ENCODE measurements at regions not wholly inside any gene's neighbourhood (a gene's known extent, or its start where the extent isn't known, plus 50 kb on each side); places are given as distances from the start of the nearest gene placed in this dataset.
A peak's percentile ranks its signal among the peaks of the same experiment; 100 is the strongest.
"Not testable (repeated sequence)": the region's sequence is repeated elsewhere in the genome, so short reads cannot be mapped to it uniquely, and the experiment has no call there.

DNA sequence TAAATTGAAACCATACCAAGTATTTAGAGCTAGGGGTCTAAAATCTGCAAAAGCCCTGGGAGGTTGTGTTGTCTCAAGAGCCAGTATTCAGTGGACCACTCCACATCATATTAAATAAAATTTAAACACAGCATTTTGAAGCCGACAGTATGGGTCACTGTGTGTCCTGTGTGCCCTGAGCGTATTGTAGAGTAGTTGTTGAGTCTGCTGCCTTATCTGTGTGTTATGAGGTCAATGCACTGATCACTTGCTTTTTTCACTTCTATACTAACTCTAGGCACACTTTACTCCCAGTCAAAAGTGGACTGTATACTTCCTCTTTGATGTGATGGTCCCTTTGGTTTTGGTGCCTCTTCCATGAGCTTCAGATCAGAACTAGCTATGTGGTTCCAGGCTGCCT, 81.9 kb downstream of the PPIAL4C start:
- H3K4me3 ChIP-seq; DNase-seq; H3K9me3 ChIP-seq; H3K4me1 ChIP-seq; H3K27ac ChIP-seq; H3K27me3 ChIP-seq; intact Hi-C loops (cut with DNase I): not testable (repeated sequence)
- peaks cover 0 to 10% (median 1%) of the 10 kb centered on the region in 4 donors for H3K36me3 ChIP-seq
- 90 to 94% methylated on average over 2 of the region's 2 CpGs for WGBS, 2 donors

DNA sequence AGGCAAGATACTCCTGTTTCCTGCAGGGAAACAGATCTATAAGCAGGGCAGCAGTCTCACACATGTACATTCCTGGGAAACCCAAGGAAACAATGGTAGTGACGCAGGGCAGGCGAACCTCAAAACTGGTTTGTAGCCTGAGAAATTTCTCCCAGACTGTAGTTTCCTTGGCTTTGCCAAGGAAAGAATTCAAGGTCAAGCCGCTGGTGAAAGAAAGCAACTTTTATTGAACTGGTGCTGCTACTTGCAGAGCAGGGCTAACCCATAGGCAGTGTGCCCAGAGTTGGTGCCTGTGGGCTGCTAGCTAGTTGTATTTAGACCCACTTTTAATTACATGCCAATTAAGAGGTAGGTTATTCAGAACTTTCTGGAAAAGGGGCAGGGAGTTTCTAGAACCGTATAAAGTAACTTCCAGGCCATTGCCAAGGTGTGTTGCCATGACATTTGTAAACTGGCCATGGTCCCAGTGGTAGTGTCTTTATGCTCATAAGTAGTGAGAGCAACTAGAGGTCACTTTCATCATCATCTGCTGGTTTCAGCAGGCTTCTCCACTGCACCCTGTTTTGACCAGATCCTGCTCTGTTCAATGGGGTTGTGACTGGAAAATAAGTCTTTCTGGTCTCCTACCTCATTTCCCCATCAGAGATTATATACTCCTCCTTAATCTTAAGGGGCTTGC, 89.7 kb downstream of the PPIAL4C start:
- intact Hi-C loops (cut with DNase I); H3K27me3 ChIP-seq; H3K27ac ChIP-seq; H3K4me3 ChIP-seq; DNase-seq; H3K36me3 ChIP-seq; H3K4me1 ChIP-seq; H3K9me3 ChIP-seq: not testable (repeated sequence)
- 88 to 89% methylated on average over 4 of the region's 4 CpGs for WGBS, 2 donors

DNA sequence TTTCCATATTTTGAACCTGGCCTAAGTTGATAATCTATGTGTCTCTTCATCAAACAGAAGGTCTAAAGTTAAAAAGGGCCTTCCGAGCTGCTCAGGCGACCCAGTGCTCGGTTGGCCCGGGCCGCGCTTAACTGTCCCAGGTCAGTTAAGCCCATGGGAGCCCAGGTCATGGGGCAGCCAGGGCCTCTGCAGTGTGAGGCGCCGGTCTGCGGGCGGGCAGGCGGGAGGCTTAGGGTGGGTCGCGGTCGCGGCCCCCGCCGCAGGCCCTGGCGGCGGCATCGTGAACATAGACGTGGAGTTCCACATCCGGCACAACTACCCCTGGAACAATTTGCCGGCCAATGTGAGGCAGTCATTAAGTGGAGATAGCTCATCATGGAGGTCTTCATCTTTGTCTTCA, 91.3 kb downstream of the PPIAL4C start:
- H3K4me1 ChIP-seq; H3K4me3 ChIP-seq; H3K27ac ChIP-seq; H3K36me3 ChIP-seq; H3K9me3 ChIP-seq; H3K27me3 ChIP-seq; DNase-seq; intact Hi-C loops (cut with DNase I): not testable (repeated sequence)
- WGBS, 2 donors: 97 to 98% methylated on average over 23 of the region's 23 CpGs

DNA sequence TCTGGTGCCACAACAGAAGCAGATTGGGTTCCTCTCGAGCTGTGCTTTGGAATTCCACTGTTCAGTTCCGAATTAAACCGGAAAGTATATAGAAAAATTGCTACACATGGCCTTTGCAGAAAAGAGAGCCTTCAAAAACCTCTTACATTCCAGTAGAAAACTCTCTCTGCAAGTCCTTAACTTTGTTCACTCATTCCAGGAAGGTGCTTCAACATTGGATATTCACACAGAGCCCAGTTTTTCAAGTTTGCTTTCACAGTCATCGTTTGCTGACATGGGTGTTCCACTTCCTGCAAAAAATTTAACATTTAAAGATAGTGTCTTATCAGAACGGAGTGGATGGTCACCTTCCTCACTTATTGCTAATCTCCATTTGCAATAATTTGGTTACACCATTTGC, 93.7 kb downstream of the PPIAL4C start:
- H3K9me3 ChIP-seq; H3K27ac ChIP-seq; DNase-seq; intact Hi-C loops (cut with DNase I); H3K36me3 ChIP-seq; H3K4me1 ChIP-seq; H3K27me3 ChIP-seq; H3K4me3 ChIP-seq: not testable (repeated sequence)
- WGBS, 2 donors: 69 to 81% methylated on average over 5 of the region's 5 CpGs

DNA sequence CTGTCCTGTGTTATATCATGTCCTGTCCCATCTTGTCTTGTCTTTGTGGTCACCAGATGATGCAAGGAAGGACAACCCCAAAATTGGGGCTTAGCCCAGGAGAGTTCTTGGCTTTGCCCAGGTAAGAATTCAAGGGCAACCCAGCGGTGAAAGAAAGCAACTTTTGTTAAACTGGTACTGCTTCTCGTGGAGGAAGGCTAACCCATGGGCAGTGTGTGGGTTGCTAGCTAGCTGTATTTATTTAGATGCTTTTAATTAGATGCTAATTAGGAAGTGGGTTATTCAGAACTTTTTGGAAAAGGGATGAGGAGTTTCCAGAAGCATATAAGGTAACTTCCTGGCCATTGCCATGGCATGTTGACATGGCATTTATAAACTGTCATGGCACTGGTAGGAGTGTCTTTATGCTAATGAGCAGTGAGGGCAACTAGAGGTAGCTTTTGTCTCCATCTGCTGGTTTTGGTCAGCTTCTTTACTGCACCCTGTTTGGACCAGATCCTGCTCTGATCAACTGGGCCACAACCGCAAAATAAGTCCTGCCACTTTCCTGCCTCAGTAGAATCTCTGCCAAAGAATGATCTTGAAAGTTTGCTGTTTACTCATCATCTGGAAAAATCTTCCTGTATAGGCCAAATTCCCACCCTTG, 95.8 kb upstream of the FCGR1A start:
- H3K4me3 ChIP-seq; H3K27me3 ChIP-seq; intact Hi-C loops (cut with DNase I); H3K36me3 ChIP-seq; H3K27ac ChIP-seq; DNase-seq; H3K4me1 ChIP-seq; H3K9me3 ChIP-seq: not testable (repeated sequence)
- WGBS, 2 donors: no CpG with 5 or more reads among the region's 3 CpGs

DNA sequence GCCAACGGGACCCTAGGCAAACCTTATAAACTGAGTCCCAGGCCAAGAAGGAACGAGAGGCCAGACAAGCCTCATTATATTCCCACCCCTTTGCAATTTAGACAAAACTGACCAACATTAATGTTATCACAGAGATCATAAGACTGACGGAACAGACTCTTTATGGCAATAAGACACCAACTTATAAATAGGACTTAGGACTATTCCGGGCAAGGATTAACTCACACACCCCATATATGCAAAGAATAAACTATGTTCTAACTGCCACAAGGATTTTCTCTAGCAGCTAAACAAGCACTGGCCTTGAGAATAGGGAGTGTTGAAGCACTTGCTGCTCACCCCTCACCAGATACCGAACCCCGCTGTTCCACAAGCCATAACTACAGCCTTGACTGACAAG, 91.1 kb upstream of the FCGR1A start:
- H3K27ac ChIP-seq; H3K27me3 ChIP-seq; H3K4me1 ChIP-seq; H3K36me3 ChIP-seq; DNase-seq; H3K9me3 ChIP-seq; intact Hi-C loops (cut with DNase I); H3K4me3 ChIP-seq: not testable (repeated sequence)
- 26 to 70% methylated on average over 4 of the region's 6 CpGs for WGBS, 2 donors

DNA sequence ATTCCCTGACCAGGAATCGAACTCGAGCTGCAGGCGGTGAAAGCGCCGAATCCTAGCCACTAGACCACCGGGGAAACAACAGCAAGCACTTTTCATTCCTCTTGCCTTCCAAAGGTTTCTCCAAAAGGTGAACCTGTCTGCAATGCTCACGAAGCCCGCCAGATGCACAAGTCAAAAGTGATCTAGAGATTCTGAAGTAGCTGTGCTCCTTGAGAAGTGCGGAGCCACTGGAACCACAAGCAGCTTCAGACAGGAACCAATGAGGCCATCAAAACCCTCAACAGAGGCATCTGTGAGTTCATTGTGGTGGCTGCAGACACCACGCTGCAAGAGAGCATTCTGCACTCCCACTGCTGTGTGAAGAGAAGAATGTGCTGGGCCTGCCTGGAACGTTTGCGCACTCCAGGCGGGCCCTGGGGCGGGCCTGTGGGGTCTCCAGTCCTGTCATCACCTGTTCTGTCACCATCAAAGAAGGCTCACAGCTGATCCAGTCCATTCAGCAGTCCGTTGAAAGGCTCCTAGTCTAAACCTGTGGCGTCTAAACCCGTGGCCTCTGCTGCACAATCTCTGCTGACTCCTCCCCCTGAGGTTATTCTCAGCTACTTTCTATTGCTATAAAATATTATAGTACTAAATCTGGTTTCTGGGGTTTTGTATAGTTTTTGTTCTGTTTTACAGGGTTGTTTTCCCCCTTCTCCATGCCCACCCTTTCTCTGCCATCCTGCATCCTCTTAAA, 89.5 kb upstream of the FCGR1A start:
- 85 to 89% methylated on average over 14 of the region's 17 CpGs for WGBS, 2 donors
- DNase-seq; H3K27me3 ChIP-seq; H3K36me3 ChIP-seq; intact Hi-C loops (cut with DNase I); H3K9me3 ChIP-seq; H3K4me3 ChIP-seq; H3K27ac ChIP-seq; H3K4me1 ChIP-seq: not testable (repeated sequence)

DNA sequence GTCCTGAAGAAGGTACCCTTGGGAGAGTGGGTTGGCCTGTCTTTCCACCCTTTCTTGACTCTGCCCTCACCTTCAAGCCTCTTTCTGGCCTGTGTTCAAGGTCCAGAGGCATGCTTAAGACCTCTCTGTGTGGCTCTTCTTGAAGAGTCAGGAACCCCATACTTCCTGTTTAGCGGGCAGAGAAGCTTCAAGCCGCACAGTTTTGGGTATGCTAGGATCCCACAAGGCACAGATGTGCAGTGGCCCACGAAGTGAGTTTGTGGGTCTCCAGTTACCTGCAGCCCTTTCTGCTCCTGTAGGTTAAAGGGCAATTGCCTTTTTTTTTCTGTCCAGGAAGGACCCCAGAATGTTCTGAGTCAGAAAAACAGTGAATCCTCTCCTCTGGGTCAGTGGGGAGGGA, 87.4 kb upstream of the FCGR1A start:
- not testable (repeated sequence) for H3K9me3 ChIP-seq

DNA sequence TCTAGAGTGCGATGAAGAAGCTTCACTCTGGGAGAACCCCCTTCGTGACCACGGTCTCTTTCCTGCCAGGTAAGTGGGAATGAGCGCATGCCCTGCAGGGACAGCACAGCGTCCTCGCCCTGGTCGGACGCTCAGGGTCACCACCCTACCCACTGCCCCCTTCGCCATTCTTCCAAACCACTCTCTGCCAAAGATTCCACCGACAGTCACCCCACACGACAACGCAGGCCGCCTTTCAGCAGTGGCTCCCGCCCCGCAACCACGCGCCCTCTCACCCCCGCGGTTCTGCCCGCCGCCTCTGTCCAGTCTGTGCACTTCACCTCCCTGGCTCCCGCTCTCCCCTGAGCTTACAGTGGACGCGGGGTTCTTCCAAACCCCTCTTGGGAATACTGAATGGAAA, 82.3 kb upstream of the FCGR1A start:
- H3K9me3 ChIP-seq; H3K27me3 ChIP-seq; H3K4me1 ChIP-seq; intact Hi-C loops (cut with DNase I); H3K4me3 ChIP-seq; H3K27ac ChIP-seq; DNase-seq; H3K36me3 ChIP-seq: not testable (repeated sequence)
- WGBS, 2 donors: 7 to 15% methylated on average over 18 of the region's 24 CpGs

More for the DNA sequence above, 87.4 kb upstream of the FCGR1A start:
- H3K4me1 ChIP-seq; H3K36me3 ChIP-seq; intact Hi-C loops (cut with DNase I); H3K27ac ChIP-seq; DNase-seq; H3K4me3 ChIP-seq; H3K27me3 ChIP-seq: not testable (repeated sequence)
- WGBS, 2 donors: 47 to 94% methylated on average over 3 of the region's 3 CpGs

DNA sequence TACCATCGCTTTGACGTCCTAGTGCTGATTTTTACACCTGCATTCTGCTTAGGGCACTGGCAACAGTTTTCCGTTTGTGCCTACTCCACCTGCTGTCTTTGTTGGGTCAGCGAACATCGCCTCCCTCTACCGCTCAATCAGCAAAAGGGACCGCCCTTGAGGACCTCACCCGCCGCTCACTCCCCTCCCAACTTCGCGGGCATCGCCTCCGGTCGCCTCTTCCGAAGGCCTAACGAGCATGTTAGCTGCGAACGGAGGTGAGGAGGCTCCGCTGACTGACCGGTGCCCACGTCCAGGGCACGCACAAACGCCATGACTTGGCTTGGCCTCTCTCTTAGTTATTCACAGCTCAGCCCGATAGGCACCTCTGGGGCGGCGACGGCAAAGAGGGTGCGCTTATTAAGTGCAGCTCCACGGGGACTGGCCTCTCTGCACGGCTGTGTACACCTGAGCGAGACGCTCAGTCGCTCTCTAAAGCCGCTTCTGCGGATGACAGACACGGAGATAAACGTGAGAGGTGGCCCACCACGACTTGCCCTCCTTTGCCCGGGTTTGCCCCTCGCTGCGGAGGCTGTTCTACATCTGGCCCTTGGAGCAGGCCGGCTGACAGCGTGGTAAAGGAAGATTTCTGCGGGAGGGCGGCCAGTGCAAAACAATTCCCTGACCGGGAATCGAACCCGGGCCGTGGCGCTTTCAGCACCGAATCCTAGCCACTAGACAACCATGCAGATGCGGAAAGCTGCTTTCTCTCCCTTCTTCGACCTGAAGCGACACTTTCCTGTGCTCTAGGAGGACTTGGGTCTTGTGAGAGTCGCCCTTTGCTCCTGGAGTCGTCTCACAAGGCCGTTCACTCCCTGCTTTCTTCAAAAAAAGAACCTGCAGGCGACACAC, 81.6 kb upstream of the FCGR1A start:
- DNase-seq; H3K4me1 ChIP-seq; H3K9me3 ChIP-seq; H3K27ac ChIP-seq; H3K27me3 ChIP-seq; intact Hi-C loops (cut with DNase I); H3K4me3 ChIP-seq; H3K36me3 ChIP-seq: not testable (repeated sequence)
- WGBS, 2 donors: no CpG with 5 or more reads among the region's 58 CpGs

DNA sequence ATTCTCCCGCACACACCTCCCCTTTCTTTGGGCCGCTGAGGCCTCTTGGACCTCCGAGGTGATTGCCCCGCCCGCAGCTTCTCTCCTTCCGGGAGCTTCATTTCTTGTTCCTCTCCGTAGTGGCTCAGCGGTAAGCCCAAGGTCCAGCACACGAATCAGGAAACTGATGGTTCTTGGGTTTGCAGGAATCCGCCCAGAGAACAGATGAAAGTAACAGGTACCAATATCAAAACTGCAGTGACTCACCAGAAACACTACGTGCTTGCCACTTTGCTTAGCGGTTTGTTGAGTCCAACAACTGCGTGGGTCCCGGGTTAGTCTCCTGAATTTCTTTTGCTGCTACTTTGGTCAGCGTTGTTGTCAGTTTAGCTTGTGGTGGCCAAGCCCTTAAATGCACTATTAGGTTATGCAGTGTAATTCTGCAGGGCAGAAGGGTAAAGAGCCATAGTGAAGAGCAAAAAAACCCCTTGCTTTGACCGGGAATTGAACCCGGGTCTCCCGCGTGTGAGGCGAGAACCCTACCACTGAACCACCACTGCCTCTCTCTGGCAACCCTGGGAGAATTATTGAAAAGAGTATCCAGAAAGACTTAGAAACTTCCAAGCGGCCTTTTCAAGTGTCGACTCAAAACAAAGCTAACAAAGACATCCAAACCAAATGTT, 74.2 kb upstream of the FCGR1A start:
- DNase-seq; intact Hi-C loops (cut with DNase I); H3K4me1 ChIP-seq; H3K27me3 ChIP-seq; H3K36me3 ChIP-seq; H3K9me3 ChIP-seq: not testable (repeated sequence)
- Histone ChIP-seq H3K4me3 (peak overlapping the region in 1 of 4 donors; percentile 27), H3K27ac (peak overlapping the region in 2 of 4 donors; percentile 47 to 61)
- WGBS, 2 donors: 4 to 14% methylated on average over 12 of the region's 22 CpGs

DNA sequence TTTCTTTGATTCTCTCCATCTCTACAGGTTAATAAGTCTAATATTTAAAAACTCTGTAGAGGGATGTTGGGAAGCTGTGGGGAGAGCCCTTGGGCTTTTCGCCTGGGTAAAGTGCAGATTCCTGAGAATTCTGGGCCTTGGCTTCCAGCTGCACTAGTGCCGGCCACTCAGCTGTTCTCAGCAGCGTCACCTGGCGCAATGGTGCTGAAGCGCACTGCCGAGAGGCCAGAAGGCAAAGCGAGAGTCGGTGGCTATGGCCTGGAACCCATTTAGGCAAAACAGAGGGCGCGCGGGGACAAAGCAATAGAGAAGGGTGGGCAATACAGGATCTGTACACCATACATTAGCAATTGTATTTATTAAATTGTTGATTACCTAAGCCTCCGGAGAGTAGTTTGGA, 70.8 kb upstream of the FCGR1A start:
- DNase-seq; H3K9me3 ChIP-seq; H3K4me1 ChIP-seq; H3K27me3 ChIP-seq; H3K36me3 ChIP-seq; H3K27ac ChIP-seq; H3K4me3 ChIP-seq; intact Hi-C loops (cut with DNase I): not testable (repeated sequence)
- 52 to 57% methylated on average over 1 of the region's 12 CpGs for WGBS, 2 donors

Data from sigmoid colon (tissue), 6 donors.